ENCODE measurements at regions not wholly inside any gene's neighbourhood (a gene's known extent, or its start where the extent isn't known, plus 50 kb on each side); places are given as distances from the start of the nearest gene placed in this dataset.
"Not testable (repeated sequence)": the region's sequence is repeated elsewhere in the genome, so short reads cannot be mapped to it uniquely, and the experiment has no call there.

GRCh38 chr22:26839216-26839615 lies 181.8 kb downstream of the MIAT start:
- DNase-seq (ENCODE audit: low read depth, low spot score) (no peak), FAIRE-seq (no peak)
- Histone ChIP-seq H3K27ac (ENCODE audit: control insufficient read depth, insufficient read depth, low read length) (no peak overlapping the region), H3K4me2 (ENCODE audit: control insufficient read depth, extremely low read depth, insufficient read depth, low read depth, low read length) (no peak overlapping the region), H3K27me3 (ENCODE audit: control insufficient read depth, extremely low read depth, insufficient read depth, low read length) (no peaks in the 10 kb centered on the region), H3K9ac (ENCODE audit: control insufficient read depth, extremely low read depth, insufficient read depth, low read length) (no peak overlapping the region), H2AFZ (ENCODE audit: control insufficient read depth, low read length) (no peak overlapping the region), H3K9me1 (ENCODE audit: control insufficient read depth, extremely low read depth, insufficient read depth, low read length) (no peaks in the 10 kb centered on the region), H3K79me2 (ENCODE audit: control insufficient read depth, insufficient read depth, low read length) (no peaks in the 10 kb centered on the region), H3K9me3 (ENCODE audit: control insufficient read depth, low read depth, low read length) (no peaks in the 10 kb centered on the region), H4K20me1 (ENCODE audit: control insufficient read depth, extremely low read depth, insufficient read depth, low read length) (no peaks in the 10 kb centered on the region), H3K4me3 (ENCODE audit: control insufficient read depth in 2 of 3, extremely low read depth in 1 of 3, insufficient read depth in 2 of 3, low read depth in 1 of 3, low read length in 3 of 3) (no peak overlapping the region), H3K36me3 (ENCODE audit: control insufficient read depth in 2 of 2, extremely low read depth in 1 of 2, insufficient read depth in 2 of 2, low read length in 2 of 2) (no peaks in the 10 kb centered on the region), H3K4me1 (ENCODE audit: control insufficient read depth, extremely low read depth, insufficient read depth, low read length) (no peaks in the 10 kb centered on the region)
- TF ChIP-seq EZH2 (IDR thresholded peaks at IDR 0.05; ENCODE audit: low read length) (no peak), CTCF (optimal IDR thresholded peaks at IDR 0.05 in 1 of 3, IDR thresholded peaks at IDR 0.05 in 1 of 3, conservative IDR thresholded peaks at IDR 0.05 in 1 of 3; ENCODE audit: extremely low read depth in 1 of 3, insufficient read depth in 2 of 3, low read length in 3 of 3) (no peak)
- dilution Hi-C loops (cut with MboI; ENCODE audit: extremely low pct_ligation_motif_present, low sequenced_read_pairs), result no loop called here

- H4K20me1 ChIP-seq (ENCODE audit: control insufficient read depth, extremely low read depth, insufficient read depth, low read length); H3K36me3 ChIP-seq (ENCODE audit: control insufficient read depth in 2 of 2, extremely low read depth in 1 of 2, insufficient read depth in 2 of 2, low read length in 2 of 2); H3K79me2 ChIP-seq (ENCODE audit: control insufficient read depth, insufficient read depth, low read length); FAIRE-seq; H3K4me2 ChIP-seq (ENCODE audit: control insufficient read depth, extremely low read depth, insufficient read depth, low read depth, low read length); H3K9ac ChIP-seq (ENCODE audit: control insufficient read depth, extremely low read depth, insufficient read depth, low read length); DNase-seq (ENCODE audit: low read depth, low spot score); H3K4me3 ChIP-seq (ENCODE audit: control insufficient read depth in 2 of 3, extremely low read depth in 1 of 3, insufficient read depth in 2 of 3, low read depth in 1 of 3, low read length in 3 of 3); H3K27ac ChIP-seq (ENCODE audit: control insufficient read depth, insufficient read depth, low read length); dilution Hi-C loops (cut with MboI; ENCODE audit: extremely low pct_ligation_motif_present, low sequenced_read_pairs); H2AFZ ChIP-seq (ENCODE audit: control insufficient read depth, low read length); H3K27me3 ChIP-seq (ENCODE audit: control insufficient read depth, extremely low read depth, insufficient read depth, low read length); H3K9me1 ChIP-seq (ENCODE audit: control insufficient read depth, extremely low read depth, insufficient read depth, low read length); H3K4me1 ChIP-seq (ENCODE audit: control insufficient read depth, extremely low read depth, insufficient read depth, low read length); H3K9me3 ChIP-seq (ENCODE audit: control insufficient read depth, low read depth, low read length): not testable (repeated sequence)
Measured at GRCh38 chr22:26840770-26841169, 183.4 kb downstream of the MIAT start.

- no peak for DNase-seq (ENCODE audit: low read depth, low spot score)
- Histone ChIP-seq H3K36me3 (ENCODE audit: control insufficient read depth in 2 of 2, extremely low read depth in 1 of 2, insufficient read depth in 2 of 2, low read length in 2 of 2) (no peaks in the 10 kb centered on the region), H3K4me2 (ENCODE audit: control insufficient read depth, extremely low read depth, insufficient read depth, low read depth, low read length) (no peak overlapping the region), H3K79me2 (ENCODE audit: control insufficient read depth, insufficient read depth, low read length) (no peaks in the 10 kb centered on the region), H3K27ac (ENCODE audit: control insufficient read depth, insufficient read depth, low read length) (no peak overlapping the region), H3K4me1 (ENCODE audit: control insufficient read depth, extremely low read depth, insufficient read depth, low read length) (no peaks in the 10 kb centered on the region), H2AFZ (ENCODE audit: control insufficient read depth, low read length) (no peak overlapping the region), H3K9ac (ENCODE audit: control insufficient read depth, extremely low read depth, insufficient read depth, low read length) (no peak overlapping the region), H4K20me1 (ENCODE audit: control insufficient read depth, extremely low read depth, insufficient read depth, low read length) (no peaks in the 10 kb centered on the region), H3K9me1 (ENCODE audit: control insufficient read depth, extremely low read depth, insufficient read depth, low read length) (no peaks in the 10 kb centered on the region), H3K9me3 (ENCODE audit: control insufficient read depth, low read depth, low read length) (no peaks in the 10 kb centered on the region), H3K27me3 (ENCODE audit: control insufficient read depth, extremely low read depth, insufficient read depth, low read length) (no peaks in the 10 kb centered on the region), H3K4me3 (ENCODE audit: control insufficient read depth in 2 of 3, extremely low read depth in 1 of 3, insufficient read depth in 2 of 3, low read depth in 1 of 3, low read length in 3 of 3) (no peak overlapping the region)
- TF ChIP-seq CTCF (optimal IDR thresholded peaks at IDR 0.05 in 1 of 3, IDR thresholded peaks at IDR 0.05 in 1 of 3, conservative IDR thresholded peaks at IDR 0.05 in 1 of 3; ENCODE audit: extremely low read depth in 1 of 3, insufficient read depth in 2 of 3, low read length in 3 of 3), result no peak
- no peak for TF ChIP-seq EZH2 (IDR thresholded peaks at IDR 0.05; ENCODE audit: low read length)
- no peak for FAIRE-seq
- dilution Hi-C loops (cut with MboI; ENCODE audit: extremely low pct_ligation_motif_present, low sequenced_read_pairs), result no loop called here
Measured at GRCh38 chr22:26842103-26842502, 184.7 kb downstream of the MIAT start.

Data from keratinocyte (primary cell).